K562 (cell line): ENCODE measurements at regions not wholly inside any gene's neighbourhood (a gene's known extent, or its start where the extent isn't known, plus 50 kb on each side); places are given as distances from the start of the nearest gene placed in this dataset.
A peak's percentile ranks its signal among the peaks of the same experiment; 100 is the strongest.

Experiments used
- ATAC-seq: fragments of 200-7000 bp; cut with Tn5 transposase; 3 replicates; pipeline ENCODE4 v1.9.1; 2020; ENCODE audit warnings: moderate library complexity
- BruUV-seq: library from RNA; stranded (reverse); fragments of 400-500 nt; replicated peaks from 2 replicates; lab custom pipeline; 2021; lab: Mats Ljungman, UMichigan
- CTCF ChIA-PET: fragments of 300-600 bp; formaldehyde crosslinking; extraction: SDS; loops from one replicate; lab custom pipeline; 2021; ENCODE audit warnings: low intra/inter-chr PET ratio; lab: Yijun Ruan, JAX
- POLR2A ChIA-PET: fragments of 300-600, 350-650 bp; sonication (Branson Sonifier 250); formaldehyde crosslinking; extraction: SDS; loops from one replicate; lab custom pipeline; 2021; ENCODE audit warnings: antibody characterized with exemption, inconsistent platforms; lab: Yijun Ruan, JAX
- DNase-seq, 4 experiments: peaks; one replicate each; pipeline versions ENCODE4 v3.0.0 to v3.0.0-alpha.2; 2011 to 2018; ENCODE audit warnings: low spot score in 3 of 4, mixed read lengths in 3 of 4; ENCODE audit errors: extremely low read depth in 1 of 4
- FAIRE-seq: peaks from 2 replicates; lab custom pipeline; 2011; peaks lifted over from hg19 to GRCh38; lab: Jason Lieb, UNC
- H2AFZ ChIP-seq: 2 replicates; pipeline ENCODE4 v1.6.0; 2011; ENCODE audit warnings: low read depth, low read length, control low read depth, inconsistent platforms
- H3K27ac ChIP-seq: fragments of 200-600 bp; 3 replicates; pipeline ENCODE4 v1.8.0; 2011; ENCODE audit warnings: low read depth, mild to moderate bottlenecking, control low read depth, inconsistent platforms, low read length, moderate library complexity, mixed read lengths; ENCODE audit errors: extremely low read depth
- H3K27me3 ChIP-seq, 2 experiments: fragments of 300-600 bp in 1 of 2; 2 replicates in 1 of 2; 3 replicates in 1 of 2; pipeline versions ENCODE4 v1.6.0 to v1.8.0; 2011; ENCODE audit warnings: inconsistent platforms in 2 of 2, low read length in 2 of 2, mild to moderate bottlenecking in 1 of 2, mixed read lengths in 1 of 2, moderate library complexity in 1 of 2; ENCODE audit not compliant: control insufficient read depth in 2 of 2, insufficient read depth in 2 of 2
- H3K36me3 ChIP-seq: fragments of 300-600 bp; 3 replicates; pipeline ENCODE4 v1.8.0; 2011; ENCODE audit warnings: mild to moderate bottlenecking, low read length, inconsistent platforms; ENCODE audit not compliant: control insufficient read depth, insufficient read depth
- H3K4me1 ChIP-seq, 2 experiments: fragments of 200-600 bp in 1 of 2; replicated peaks in 1 of 2; 2 replicates in 1 of 2; 3 replicates in 1 of 2; pipeline versions ENCODE4 v1.5.1 to v1.8.0; 2011; ENCODE audit warnings: inconsistent platforms in 2 of 2, low read length in 2 of 2, mild to moderate bottlenecking in 1 of 2, mixed read lengths in 1 of 2, moderate library complexity in 1 of 2; ENCODE audit not compliant: control insufficient read depth in 2 of 2, insufficient read depth in 2 of 2
- H3K4me2 ChIP-seq: 2 replicates; pipeline ENCODE4 v1.6.1; 2011; ENCODE audit warnings: low read length, control low read depth, inconsistent platforms, mixed read lengths; ENCODE audit not compliant: insufficient read depth
- H3K4me3 ChIP-seq: fragments of 200-600 bp; sonication (generic), shearing (Covaris generic); 2 replicates; pipeline ENCODE4 v1.5.1; 2016; ENCODE audit warnings: control low read depth, inconsistent platforms
- H3K79me2 ChIP-seq: fragments of 200-600 bp; 3 replicates; pipeline ENCODE4 v1.8.0; 2011; ENCODE audit warnings: low read length, inconsistent platforms; ENCODE audit not compliant: control insufficient read depth, insufficient read depth
- H3K9ac ChIP-seq, 2 experiments: 2 replicates each; pipeline versions ENCODE4 v1.6.0 to v1.6.1; 2011; ENCODE audit warnings: low read depth in 2 of 2, low read length in 2 of 2, control low read depth in 1 of 2, inconsistent platforms in 1 of 2, mild to moderate bottlenecking in 1 of 2, mixed read lengths in 1 of 2; ENCODE audit not compliant: insufficient read depth in 1 of 2
- H3K9me1 ChIP-seq: one replicate; pipeline ENCODE4 v1.6.0; 2011; ENCODE audit warnings: inconsistent platforms, mild to moderate bottlenecking, low read length, moderate library complexity; ENCODE audit not compliant: control insufficient read depth, insufficient read depth
- H3K9me3 ChIP-seq: replicated peaks from 2 replicates; pipeline ENCODE4 v1.5.1; 2011; ENCODE audit warnings: low read depth, low read length, inconsistent platforms; ENCODE audit not compliant: control insufficient read depth, insufficient read depth
- H4K20me1 ChIP-seq: replicated peaks from 2 replicates; pipeline ENCODE4 v1.6.1; 2011; ENCODE audit warnings: low read length, inconsistent platforms, mixed read lengths; ENCODE audit not compliant: control insufficient read depth, insufficient read depth
- CREBBP ChIP-seq: IDR thresholded peaks from one replicate; pipeline ENCODE4 v1.6.1; 2012; ENCODE audit warnings: low read depth, mild to moderate bottlenecking, control low read depth, inconsistent platforms, low read length
- ETS1 ChIP-seq: conservative IDR thresholded peaks from 2 replicates; pipeline ENCODE4 v1.6.1; 2011; ENCODE audit warnings: low read depth, mild to moderate bottlenecking, low read length; ENCODE audit not compliant: control insufficient read depth
- MYC ChIP-seq, 2 experiments: fragments of 250-450 bp in 1 of 2; sonication (Bioruptor Pico) in 1 of 2; IDR thresholded peaks; 2 replicates each; pipeline versions ENCODE4 v1.5.1 to v1.6.1; 2012 to 2021; ENCODE audit warnings: low read depth in 2 of 2, borderline replicate concordance in 1 of 2, improper control_type of control experiment in 1 of 2, low read length in 1 of 2, mild to moderate bottlenecking in 1 of 2, moderate library complexity in 1 of 2
- SREBF2 ChIP-seq: sonication (generic); formaldehyde crosslinking; IDR thresholded peaks from 2 replicates; pipeline ENCODE4 v1.4.0; 2020; ENCODE audit warnings: mild to moderate bottlenecking, missing genetic modification reagents
- USF2 ChIP-seq: sonication (generic); formaldehyde crosslinking; IDR thresholded peaks from 2 replicates; pipeline ENCODE4 v1.5.0; 2020; ENCODE audit warnings: missing genetic modification reagents
- ZNF174 ChIP-seq: fragments of 250-450 bp; sonication (Bioruptor Pico); IDR thresholded peaks from 2 replicates; pipeline ENCODE4 v1.4.0; 2020; ENCODE audit warnings: mild to moderate bottlenecking
- ZNF584 ChIP-seq: fragments of 200-800 bp; sonication (Bioruptor generic); IDR thresholded peaks from 2 replicates; pipeline ENCODE4 v1.6.1; 2016; ENCODE audit warnings: low read depth, mild to moderate bottlenecking, missing genetic modification characterization, missing compliant biosample characterization
- ZNF79 ChIP-seq: fragments of 250-450 bp; sonication (Bioruptor Pico); IDR thresholded peaks from 2 replicates; pipeline ENCODE4 v1.4.0; 2020; ENCODE audit warnings: low read depth, mild to moderate bottlenecking, moderate library complexity
- WGBS: fragments of 100-300 bp; shearing (Covaris generic); methylation state at CpG from one replicate; pipeline ENCODE4 v1.1.6; 2016; ENCODE audit warnings: low coverage, mixed read lengths; ENCODE audit not compliant: insufficient coverage; ENCODE audit errors: missing lambda C conversion rate; 5-methylcytosine and 5-hydroxymethylcytosine counted together
- in situ Hi-C: fragments of 300-500 bp; cut with MboI; formaldehyde crosslinking; loops from 4 replicates; pipeline ENCODE4 v1.15.0; 2018; ENCODE audit warnings: inconsistent platforms, mixed read lengths
- intact Hi-C: fragments of 100-400 bp; cut with micrococcal nuclease; formaldehyde crosslinking; loops from 2 replicates; pipeline ENCODE4 v1.14.2; 2022

- H4K20me1 ChIP-seq = no peaks in the 10 kb centered on the region
- 5% methylated on average over 2 of the region's 2 CpGs for WGBS
- DNase-seq = no peak
- H3K36me3 ChIP-seq = no peaks in the 10 kb centered on the region
- no peak overlapping the region for H3K27ac ChIP-seq
- no peak for ATAC-seq
- FAIRE-seq = no peak
- no peaks in the 10 kb centered on the region for H3K27me3 ChIP-seq
- POLR2A ChIA-PET = no interaction called here
- H3K4me1 ChIP-seq = no peaks in the 10 kb centered on the region
- H3K9me3 ChIP-seq = no peaks in the 10 kb centered on the region
- TF ChIP-seq CREBBP (no peak), MYC (IDR thresholded peaks at IDR 0.05; ENCODE audit: low read depth, low read length) (no peak), MYC (CRISPR knock-in tag; IDR thresholded peaks at IDR 0.05; ENCODE audit: borderline replicate concordance, low read depth) (no peak), ZNF584 (CRISPR knock-in tag) (no peak), ZNF174 (CRISPR knock-in tag) (no peak), SREBF2 (no peak), ZNF79 (CRISPR knock-in tag) (no peak)
- CTCF ChIA-PET = no interaction called here
- no peaks in the 10 kb centered on the region for H3K79me2 ChIP-seq
- intact Hi-C loops = no loop called here
- no peak overlapping the region for H3K4me2 ChIP-seq
- no peak overlapping the region for H3K9ac ChIP-seq
- BruUV-seq = no TSS peak
- no peak overlapping the region for H3K4me3 ChIP-seq
- no peaks in the 10 kb centered on the region for H3K9me1 ChIP-seq
- in situ Hi-C loops = no loop called here
- no peak overlapping the region for H2AFZ ChIP-seq
These were observed 417.2 kb upstream of the MEIS1 start for GRCh38 chr2:66017763-66018162.

GRCh38 chr2:66014450-66014849 is 420.5 kb upstream of the MEIS1 start:
- intact Hi-C loops (no loop called here), in situ Hi-C loops (no loop called here)
- Histone ChIP-seq H3K9ac (no peak overlapping the region), H3K4me3 (no peak overlapping the region), H2AFZ (no peak overlapping the region), H3K4me1 (no peaks in the 10 kb centered on the region), H3K9me1 (no peaks in the 10 kb centered on the region), H3K79me2 (no peaks in the 10 kb centered on the region), H3K36me3 (no peaks in the 10 kb centered on the region), H4K20me1 (no peaks in the 10 kb centered on the region), H3K27ac (no peak overlapping the region), H3K27me3 (no peaks in the 10 kb centered on the region), H3K4me2 (no peak overlapping the region)
- POLR2A ChIA-PET = no interaction called here
- 1% methylated on average over 6 of the region's 6 CpGs for WGBS
- FAIRE-seq (no peak), DNase-seq (no peak), ATAC-seq (no peak)
- BruUV-seq = no TSS peak
- TF ChIP-seq ETS1 (no peak), USF2 (CRISPR knock-in tag) (0 out of 2 replicates have a peak, but pooled peaks have one; percentile 26)
- TF ChIP-seq, all 486 proteins: peak for 1
- CTCF ChIA-PET = interaction anchor here (0.5 kb wide), 1 partner anchor 1846 kb away, joined by 4 read pairs; no protein-coding TSS in a partner anchor
- no peaks in the 10 kb centered on the region for H3K9me3 ChIP-seq
